H1 (cell line): ENCODE measurements at regions not wholly inside any gene's neighbourhood (a gene's known extent, or its start where the extent isn't known, plus 50 kb on each side); places are given as distances from the start of the nearest gene placed in this dataset.

Source experiments
- CTCF ChIA-PET: fragments of 300-600 bp; sonication (Branson Sonifier 250); formaldehyde crosslinking; loops from one replicate; lab custom pipeline; 2021; ENCODE audit not compliant: partially characterized antibody; lab: Charles Lee
- POLR2A ChIA-PET: fragments of 300-600 bp; sonication (Branson Sonifier 250); formaldehyde crosslinking; loops from one replicate; lab custom pipeline; 2021; ENCODE audit warnings: inconsistent platforms; ENCODE audit not compliant: partially characterized antibody; lab: Charles Lee
- DNase-seq, 2 experiments: peaks; one replicate each; pipeline versions ENCODE4 v3.0.0 to v3.0.0-alpha.2; 2010 to 2022; ENCODE audit warnings: low spot score in 2 of 2, low read depth in 1 of 2, mixed read lengths in 1 of 2
- FAIRE-seq: peaks from 2 replicates; lab custom pipeline; 2011; peaks lifted over from hg19 to GRCh38; lab: Jason Lieb, UNC
- H2AFZ ChIP-seq: 2 replicates; pipeline ENCODE4 v1.8.1; 2012; ENCODE audit warnings: low read length, inconsistent platforms
- H2AK5ac ChIP-seq: 2 replicates; pipeline ENCODE4 v1.6.1; 2013; ENCODE audit warnings: low read depth, low read length
- H2BK120ac ChIP-seq: replicated peaks from 2 replicates; pipeline ENCODE3; 2013; ENCODE audit warnings: low read depth, low read length, inconsistent platforms
- H2BK12ac ChIP-seq: 2 replicates; pipeline ENCODE4 v1.6.1; 2013; ENCODE audit warnings: low read depth, low read length
- H2BK15ac ChIP-seq: 2 replicates; pipeline ENCODE4 v1.6.1; 2013; ENCODE audit warnings: low read length
- H2BK20ac ChIP-seq: 2 replicates; pipeline ENCODE4 v1.6.1; 2013; ENCODE audit warnings: low read length
- H2BK5ac ChIP-seq: 2 replicates; pipeline ENCODE4 v1.6.1; 2013; ENCODE audit warnings: low read depth, low read length
- H3K14ac ChIP-seq: 2 replicates; pipeline ENCODE4 v1.6.1; 2013; ENCODE audit warnings: inconsistent platforms; ENCODE audit not compliant: insufficient read length
- H3K18ac ChIP-seq: 2 replicates; pipeline ENCODE4 v1.6.1; 2013; ENCODE audit warnings: low read length; ENCODE audit errors: extremely low read depth
- H3K23ac ChIP-seq: 2 replicates; pipeline ENCODE4 v1.6.1; 2013; ENCODE audit warnings: inconsistent platforms; ENCODE audit not compliant: insufficient read length
- H3K23me2 ChIP-seq: 2 replicates; pipeline ENCODE4 v1.6.1; 2013; ENCODE audit warnings: low read depth, low read length
- H3K27ac ChIP-seq: 2 replicates; pipeline ENCODE4 v1.6.1; 2011; ENCODE audit warnings: low read depth, low read length, inconsistent platforms
- H3K27me3 ChIP-seq, 4 experiments: replicated peaks in 1 of 4; 1 replicate in 1 of 4; 2 replicates in 3 of 4; pipeline versions ENCODE4 v1.6.1 to v1.8.1; 2011 to 2013; ENCODE audit warnings: low read length in 3 of 4, mild to moderate bottlenecking in 3 of 4, inconsistent platforms in 2 of 4, mixed read lengths in 2 of 4, moderate library complexity in 1 of 4; ENCODE audit not compliant: control insufficient read depth in 3 of 4, insufficient read depth in 3 of 4; ENCODE audit errors: extremely low read depth in 1 of 4
- H3K36me3 ChIP-seq, 4 experiments: 2 replicates each; pipeline versions ENCODE4 v1.6.1 to v1.8.1; 2011 to 2013; ENCODE audit warnings: mild to moderate bottlenecking in 4 of 4, low read length in 3 of 4, moderate library complexity in 2 of 4, control low read depth in 1 of 4, inconsistent platforms in 1 of 4; ENCODE audit not compliant: insufficient read depth in 4 of 4, control insufficient read depth in 2 of 4
- H3K4ac ChIP-seq: replicated peaks from 2 replicates; pipeline ENCODE3; 2013; ENCODE audit warnings: low read length, low read depth, mixed read lengths, inconsistent platforms; ENCODE audit not compliant: insufficient read length
- H3K4me1 ChIP-seq, 4 experiments: replicated peaks in 1 of 4; 1 replicate in 1 of 4; 2 replicates in 3 of 4; pipeline versions ENCODE4 v1.6.1 to v1.8.1; 2011 to 2013; ENCODE audit warnings: low read length in 3 of 4, inconsistent platforms in 2 of 4, mixed read lengths in 1 of 4; ENCODE audit not compliant: insufficient read depth in 4 of 4, control insufficient read depth in 3 of 4
- H3K4me2 ChIP-seq, 2 experiments: 2 replicates each; pipeline versions ENCODE4 v1.6.1 to v1.8.1; 2011 to 2013; ENCODE audit warnings: low read depth in 2 of 2, low read length in 2 of 2, control low read depth in 1 of 2, inconsistent platforms in 1 of 2, mild to moderate bottlenecking in 1 of 2; ENCODE audit not compliant: insufficient read depth in 1 of 2
- H3K4me3 ChIP-seq, 4 experiments: fragments of 200-600, 300-600 bp in 1 of 4; sonication (generic), shearing (Covaris generic), sonication (Bioruptor Twin) in 1 of 4; 2 replicates each; pipeline versions ENCODE4 v1.5.1 to v1.8.1; 2011 to 2016; ENCODE audit warnings: low read length in 4 of 4, low read depth in 3 of 4, control low read depth in 2 of 4, inconsistent platforms in 2 of 4, mild to moderate bottlenecking in 2 of 4, mixed read lengths in 1 of 4, moderate library complexity in 1 of 4; ENCODE audit not compliant: insufficient read depth in 2 of 4; ENCODE audit errors: extremely low read depth in 1 of 4
- H3K56ac ChIP-seq: replicated peaks from 2 replicates; pipeline ENCODE3; 2013; ENCODE audit warnings: low read depth, mild to moderate bottlenecking, mixed read lengths, low read length, inconsistent platforms; ENCODE audit not compliant: insufficient read length
- H3K79me1 ChIP-seq: 2 replicates; pipeline ENCODE4 v1.6.1; 2013; ENCODE audit warnings: low read depth, low read length, control low read depth
- H3K79me2 ChIP-seq, 2 experiments: 2 replicates each; pipeline versions ENCODE4 v1.6.1 to v1.8.1; 2012 to 2013; ENCODE audit warnings: low read length in 2 of 2, mild to moderate bottlenecking in 2 of 2, inconsistent platforms in 1 of 2; ENCODE audit not compliant: insufficient read depth in 2 of 2, control insufficient read depth in 1 of 2
- H3K9ac ChIP-seq, 4 experiments: replicated peaks in 1 of 4; 1 replicate in 1 of 4; 2 replicates in 3 of 4; pipeline versions ENCODE4 v1.6.1 to v1.8.1; 2011 to 2013; ENCODE audit warnings: low read depth in 3 of 4, low read length in 3 of 4, control low read depth in 2 of 4, mild to moderate bottlenecking in 2 of 4, moderate library complexity in 2 of 4, inconsistent platforms in 1 of 4; ENCODE audit errors: extremely low read depth in 1 of 4
- H3K9me3 ChIP-seq, 2 experiments: 2 replicates each; pipeline versions ENCODE4 v1.6.1 to v1.8.1; 2012 to 2013; ENCODE audit warnings: mild to moderate bottlenecking in 2 of 2, moderate library complexity in 2 of 2, control low read depth in 1 of 2, inconsistent platforms in 1 of 2, low read depth in 1 of 2, low read length in 1 of 2, mixed read lengths in 1 of 2; ENCODE audit not compliant: insufficient read depth in 2 of 2
- H4K20me1 ChIP-seq, 2 experiments: replicated peaks in 1 of 2; 2 replicates each; pipeline versions ENCODE3 to v1.8.1; 2011 to 2013; ENCODE audit warnings: inconsistent platforms in 2 of 2, low read length in 2 of 2, mild to moderate bottlenecking in 1 of 2; ENCODE audit not compliant: insufficient read depth in 2 of 2, control insufficient read depth in 1 of 2
- H4K5ac ChIP-seq: 2 replicates; pipeline ENCODE4 v1.6.1; 2013; ENCODE audit warnings: low read length, low read depth, mixed read lengths, inconsistent platforms; ENCODE audit not compliant: insufficient read length
- H4K8ac ChIP-seq: 2 replicates; pipeline ENCODE4 v1.8.0; 2013; ENCODE audit warnings: mild to moderate bottlenecking, moderate library complexity, low read length, inconsistent platforms; ENCODE audit not compliant: insufficient read depth; ENCODE audit errors: extremely low read depth
- H4K91ac ChIP-seq: replicated peaks from 2 replicates; pipeline ENCODE3; 2013; ENCODE audit warnings: low read length, mixed read lengths, inconsistent platforms; ENCODE audit not compliant: insufficient read length
- RAD21 ChIP-seq, 2 experiments: IDR thresholded peaks in 1 of 2; conservative IDR thresholded peaks in 1 of 2; 2 replicates each; pipeline ENCODE4 v1.6.1; 2011; ENCODE audit warnings: low read depth in 2 of 2, low read length in 2 of 2, improper control_type of control experiment in 1 of 2, inconsistent platforms in 1 of 2, mild to moderate bottlenecking in 1 of 2, moderate library complexity in 1 of 2
- TEAD4 ChIP-seq: IDR thresholded peaks from 2 replicates; pipeline ENCODE4 v1.6.1; 2012; ENCODE audit warnings: low read depth, low read length, inconsistent platforms, mixed read lengths
- WGBS, 2 experiments: shearing (Covaris generic) in 1 of 2; methylation state at CpG; one replicate each; pipeline versions ENCODE4 v1.1.6 to v1.1.7; 2013 to 2015; ENCODE audit warnings: low lambda C conversion rate in 2 of 2, mixed read lengths in 2 of 2, inconsistent platforms in 1 of 2, low coverage in 1 of 2, missing lambda C conversion rate in 1 of 2; ENCODE audit not compliant: insufficient replicate concordance in 2 of 2, insufficient coverage in 1 of 2, insufficient read length in 1 of 2; ENCODE audit errors: extremely low coverage in 1 of 2, missing lambda C conversion rate in 1 of 2; 5-methylcytosine and 5-hydroxymethylcytosine counted together
- TF ChIP-seq, protein P1 (sequence below): IDR thresholded peaks from 2 replicates; pipeline ENCODE4 v1.6.1; 2012; ENCODE audit warnings: inconsistent platforms

- CTCF ChIA-PET = interaction anchor here (0.8 to 1.0 kb wide), 2 partner anchors 37 to 54 kb away, joined by 3 to 4 read pairs; no protein-coding TSS in a partner anchor
- no peak for FAIRE-seq
- no peak overlapping the region for H3K4me2 ChIP-seq
Observed at GRCh38 chr5:81800797-81801196, 49.9 kb upstream of the SSBP2 start.

More at GRCh38 chr5:81800797-81801196, 49.9 kb upstream of the SSBP2 start:
- 62% methylated on average over 1 of the region's 1 CpG; no CpG with 5 or more reads in 1 of the 2 experiments for WGBS, 2 experiments
- Histone ChIP-seq H3K23me2 (peaks cover 3% of the 10 kb centered on the region; the same call in 1 of the 2 replicates), H3K36me3 (no peaks in the 10 kb centered on the region), H3K4me1 (peaks cover 0 to 3% (median 0%) of the 10 kb centered on the region in 4 experiments; a peak in 1 of 7 replicates), H2BK20ac (no peak overlapping the region), H2BK120ac (no peak overlapping the region), H3K4me3 (no peak overlapping the region), H3K4ac (no peak overlapping the region), H4K8ac (no peak overlapping the region), H3K27ac (no peak overlapping the region), H4K91ac (no peak overlapping the region), H2BK15ac (no peak overlapping the region), H3K27me3 (no peaks in the 10 kb centered on the region), H3K18ac (no peak overlapping the region), H2AFZ (no peak overlapping the region), H2BK5ac (no peak overlapping the region), H3K9ac (no peak overlapping the region), H3K56ac (no peak overlapping the region), H3K79me1 (no peaks in the 10 kb centered on the region), H4K5ac (no peak overlapping the region), H2AK5ac (no peak overlapping the region), H3K14ac (no peak overlapping the region), H4K20me1 (no peaks in the 10 kb centered on the region), H3K9me3 (no peaks in the 10 kb centered on the region), H3K79me2 (no peaks in the 10 kb centered on the region), H3K23ac (no peak overlapping the region), H2BK12ac (no peak overlapping the region)
- TF ChIP-seq, protein P1, sequence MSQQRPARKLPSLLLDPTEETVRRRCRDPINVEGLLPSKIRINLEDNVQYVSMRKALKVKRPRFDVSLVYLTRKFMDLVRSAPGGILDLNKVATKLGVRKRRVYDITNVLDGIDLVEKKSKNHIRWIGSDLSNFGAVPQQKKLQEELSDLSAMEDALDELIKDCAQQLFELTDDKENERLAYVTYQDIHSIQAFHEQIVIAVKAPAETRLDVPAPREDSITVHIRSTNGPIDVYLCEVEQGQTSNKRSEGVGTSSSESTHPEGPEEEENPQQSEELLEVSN = no peak
- TF ChIP-seq RAD21 (IDR thresholded peaks at IDR 0.05 in 1 of 2, conservative IDR thresholded peaks at IDR 0.05 in 1 of 2; ENCODE audit: low read depth in 2 of 2, low read length in 2 of 2) = no peak
- 0 out of 2 replicates have a peak, but pooled peaks have one; percentile 22 for TF ChIP-seq TEAD4
- POLR2A ChIA-PET = no interaction called here
- DNase-seq = no peak
